GM23338 (cell line): ENCODE measurements at regions not wholly inside any gene's neighbourhood (a gene's known extent, or its start where the extent isn't known, plus 50 kb on each side); places are given as distances from the start of the nearest gene placed in this dataset.

Experiments used
- REST ChIP-seq: IDR thresholded peaks from one replicate; pipeline ENCODE4 v1.6.1; 2018; ENCODE audit warnings: antibody characterized with exemption; ENCODE audit not compliant: unreplicated experiment
- ZNF114 ChIP-seq: fragments of 250-450 bp; sonication (Bioruptor Pico); IDR thresholded peaks from 2 replicates; pipeline ENCODE4 v1.5.0; 2020; ENCODE audit warnings: mild to moderate bottlenecking, moderate library complexity
- TF ChIP-seq, protein P1 (sequence below), 2 experiments: fragments of 200-600 bp in 1 of 2; sonication (generic) in 1 of 2; conservative IDR thresholded peaks; 2 replicates each; pipeline versions ENCODE4 v1.5.1 to v1.6.1; 2016 to 2017; ENCODE audit warnings: antibody characterized with exemption in 2 of 2, low read depth in 2 of 2, mild to moderate bottlenecking in 2 of 2, moderate library complexity in 1 of 2

DNA sequence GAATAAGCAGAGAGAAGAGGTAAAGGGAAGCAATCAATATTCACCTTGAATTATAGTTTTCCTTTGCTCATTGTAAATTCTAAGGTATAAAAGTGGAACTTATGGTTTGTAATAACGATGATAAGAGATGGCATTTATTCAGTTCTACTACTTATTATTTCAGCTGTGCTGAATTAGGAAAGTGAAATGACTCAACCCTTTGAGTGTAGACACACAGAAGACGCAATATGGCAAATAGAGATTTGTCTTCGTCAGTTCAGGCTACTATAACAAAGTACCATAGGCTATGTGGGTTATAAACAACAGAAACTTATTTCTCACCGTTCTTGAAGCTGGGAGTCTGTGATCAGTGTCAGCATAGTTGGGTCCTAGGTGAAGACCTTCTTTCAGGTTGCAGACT, 713.0 kb upstream of the PCDH9 start:
- TF ChIP-seq, protein P1, sequence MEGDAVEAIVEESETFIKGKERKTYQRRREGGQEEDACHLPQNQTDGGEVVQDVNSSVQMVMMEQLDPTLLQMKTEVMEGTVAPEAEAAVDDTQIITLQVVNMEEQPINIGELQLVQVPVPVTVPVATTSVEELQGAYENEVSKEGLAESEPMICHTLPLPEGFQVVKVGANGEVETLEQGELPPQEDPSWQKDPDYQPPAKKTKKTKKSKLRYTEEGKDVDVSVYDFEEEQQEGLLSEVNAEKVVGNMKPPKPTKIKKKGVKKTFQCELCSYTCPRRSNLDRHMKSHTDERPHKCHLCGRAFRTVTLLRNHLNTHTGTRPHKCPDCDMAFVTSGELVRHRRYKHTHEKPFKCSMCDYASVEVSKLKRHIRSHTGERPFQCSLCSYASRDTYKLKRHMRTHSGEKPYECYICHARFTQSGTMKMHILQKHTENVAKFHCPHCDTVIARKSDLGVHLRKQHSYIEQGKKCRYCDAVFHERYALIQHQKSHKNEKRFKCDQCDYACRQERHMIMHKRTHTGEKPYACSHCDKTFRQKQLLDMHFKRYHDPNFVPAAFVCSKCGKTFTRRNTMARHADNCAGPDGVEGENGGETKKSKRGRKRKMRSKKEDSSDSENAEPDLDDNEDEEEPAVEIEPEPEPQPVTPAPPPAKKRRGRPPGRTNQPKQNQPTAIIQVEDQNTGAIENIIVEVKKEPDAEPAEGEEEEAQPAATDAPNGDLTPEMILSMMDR (conservative IDR thresholded peaks at IDR 0.05; ENCODE audit: low read depth in 2 of 2), result no peak
- no peak for TF ChIP-seq ZNF114 (CRISPR knock-in tag)
- TF ChIP-seq REST, result no peak
